NCI-H2227 treated with DMSO at 0.1 percent for 48 hours (cell line): ENCODE measurements at regions not wholly inside any gene's neighbourhood (a gene's known extent, or its start where the extent isn't known, plus 50 kb on each side); places are given as distances from the start of the nearest gene placed in this dataset.
"Not testable (repeated sequence)": the region's sequence is repeated elsewhere in the genome, so short reads cannot be mapped to it uniquely, and the experiment has no call there.

ENCODE experiments used
- DNase-seq: peaks from one replicate; lab custom pipeline; 2025; lab: John Stamatoyannopoulos, UW

DNA sequence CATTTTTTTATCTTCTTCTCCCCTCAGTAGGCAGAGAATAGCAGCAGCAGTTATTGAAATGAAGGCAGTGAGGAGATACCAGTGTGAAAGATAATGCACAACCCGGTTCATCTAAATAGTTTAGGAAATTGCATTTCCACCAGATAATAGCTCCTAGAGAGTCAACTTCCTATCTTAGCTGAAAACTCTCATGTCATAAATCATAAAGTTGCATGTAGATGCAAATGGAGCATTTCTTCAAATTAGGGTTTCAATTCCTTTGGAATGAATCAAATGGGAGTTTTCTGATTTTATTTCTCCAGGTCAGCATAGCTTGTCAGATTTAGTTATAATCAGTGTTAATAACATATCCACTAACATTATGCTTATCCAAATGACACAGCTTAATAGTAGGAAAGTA lies 335.3 kb downstream of the CNTNAP4 start:
- DNase-seq = no peak

- DNase-seq = no peak
Observed at GRCh38 chr16:76614269-76614668, 337.1 kb downstream of the CNTNAP4 start.

DNA sequence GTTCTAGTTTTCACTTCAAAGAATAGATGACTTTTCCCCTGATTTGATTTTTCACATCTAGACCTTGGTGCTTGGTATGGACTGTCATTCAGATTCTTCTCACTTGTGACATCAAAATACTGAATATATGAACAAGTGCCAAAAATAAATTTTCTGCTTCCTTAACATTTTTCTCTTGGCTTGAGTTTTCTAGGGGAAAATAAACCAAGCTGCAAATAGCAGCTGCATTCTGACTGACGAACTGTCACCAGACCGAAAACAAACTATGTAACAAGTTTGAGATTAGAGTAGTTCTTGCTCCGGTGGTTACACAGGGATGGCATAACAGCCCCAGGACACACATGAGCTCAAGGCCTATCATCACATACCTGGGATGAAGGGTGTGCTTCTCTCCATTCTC lies 345.7 kb downstream of the CNTNAP4 start:
- DNase-seq = no peak

DNA sequence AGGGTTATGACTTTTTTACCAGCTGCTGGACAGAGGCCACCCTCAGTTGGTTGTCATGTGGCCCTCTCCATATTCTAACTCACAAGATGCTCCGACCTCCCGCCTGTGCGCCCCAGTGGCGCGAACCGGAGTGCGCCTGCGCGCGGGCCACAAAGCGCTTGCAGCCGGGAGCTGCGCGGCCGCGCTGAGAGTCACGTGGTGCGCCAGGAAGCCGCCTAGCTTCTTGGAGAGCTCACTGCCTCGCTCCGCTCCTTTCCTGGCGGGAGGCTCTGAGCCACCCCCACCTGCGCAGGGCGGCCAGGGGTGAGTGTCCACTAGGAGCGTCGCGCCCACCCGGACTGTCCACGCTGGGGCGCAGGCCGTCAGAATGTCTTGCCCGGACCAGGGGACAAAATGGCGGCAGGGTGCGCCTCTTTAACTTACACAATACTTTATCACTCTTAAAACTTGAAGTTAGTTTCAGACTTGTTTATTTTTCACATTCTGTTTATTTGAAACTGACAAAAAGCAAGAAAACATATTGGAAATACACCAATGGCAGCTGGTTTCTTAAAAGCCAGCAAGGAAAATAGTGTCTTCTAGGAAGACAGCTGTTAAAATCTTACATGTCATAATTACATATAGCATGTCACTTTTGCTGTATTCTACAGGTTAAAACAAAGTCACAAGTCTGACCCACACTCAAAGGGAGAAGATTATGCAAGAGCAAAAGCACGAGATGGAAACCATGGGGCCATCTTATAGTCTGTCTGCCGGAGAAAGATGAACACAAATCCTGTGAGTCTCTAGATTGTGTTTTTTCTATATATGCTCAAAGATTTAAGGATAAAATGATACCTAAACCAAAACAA lies 357.9 kb downstream of the CNTNAP4 start:
- no peak for DNase-seq

GRCh38 chr16:76639685-76640289 lies 362.6 kb downstream of the CNTNAP4 start:
- DNase-seq = no peak

GRCh38 chr16:76650582-76650981 lies 373.4 kb downstream of the CNTNAP4 start:
- DNase-seq = no peak

DNA sequence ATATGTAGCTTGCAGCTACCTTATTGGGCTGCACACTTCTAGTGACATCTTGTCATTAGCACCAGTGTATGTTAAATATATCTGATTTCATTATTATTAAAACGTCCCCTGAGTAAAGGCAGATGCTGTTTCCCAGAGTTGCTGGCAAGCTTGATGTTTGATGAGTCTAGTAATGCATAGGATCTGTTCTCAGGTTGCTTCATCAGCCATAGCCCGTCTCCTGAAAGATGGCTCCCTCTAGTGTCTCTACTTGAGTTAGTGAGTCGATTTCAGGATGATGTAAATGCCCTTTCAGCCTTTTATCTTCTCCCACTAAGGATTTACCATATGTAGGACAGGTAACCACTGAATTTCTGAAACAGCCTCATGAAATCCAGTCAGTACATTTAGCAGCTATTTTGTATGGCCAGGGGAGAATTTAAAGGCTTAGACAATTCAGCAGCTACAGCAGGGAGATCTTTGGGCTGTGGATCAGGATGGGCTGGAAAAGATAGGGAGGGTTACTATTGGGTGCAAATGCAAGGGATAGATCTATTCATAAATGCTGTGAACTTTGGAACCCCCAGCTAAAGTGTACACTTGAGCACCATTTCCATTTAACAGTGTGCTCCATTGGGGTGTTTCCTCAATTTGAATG lies 376.3 kb downstream of the CNTNAP4 start:
- DNase-seq = peak; percentile 70

DNA sequence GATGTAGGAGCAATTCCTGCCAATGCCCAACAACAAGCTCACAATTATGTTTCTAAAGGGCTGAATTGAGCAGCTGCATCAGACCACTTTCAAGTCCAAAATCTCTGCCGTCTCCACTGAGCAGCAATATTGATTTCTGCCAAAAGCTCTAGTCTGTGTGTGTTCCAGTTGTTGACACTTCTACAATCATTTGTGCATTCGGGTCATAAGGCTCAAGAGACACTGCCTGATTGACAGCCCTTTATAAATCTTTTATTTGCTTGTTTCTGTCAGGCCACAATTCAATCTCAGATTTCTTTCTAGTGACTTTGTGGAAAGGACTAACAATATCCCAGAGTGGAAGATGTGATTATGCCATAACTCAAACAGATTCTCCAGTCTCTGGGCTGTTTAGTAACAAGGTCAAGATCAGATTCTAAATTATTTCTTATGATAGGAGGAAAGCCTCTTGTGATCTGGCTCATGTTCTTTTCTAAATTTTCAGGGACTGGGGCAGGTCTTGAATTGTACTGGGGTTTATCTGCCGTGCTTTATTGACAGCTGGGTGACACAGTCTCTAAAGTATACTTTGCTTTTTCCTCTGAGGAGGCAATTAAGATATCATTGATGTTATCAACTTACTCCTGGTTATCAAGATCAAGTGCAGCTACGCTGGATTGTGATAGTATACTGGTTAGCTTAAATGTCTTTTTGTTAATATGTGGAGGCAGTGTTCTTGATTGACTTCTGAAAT lies 377.1 kb downstream of the CNTNAP4 start:
- peak; percentile 51 for DNase-seq

DNA sequence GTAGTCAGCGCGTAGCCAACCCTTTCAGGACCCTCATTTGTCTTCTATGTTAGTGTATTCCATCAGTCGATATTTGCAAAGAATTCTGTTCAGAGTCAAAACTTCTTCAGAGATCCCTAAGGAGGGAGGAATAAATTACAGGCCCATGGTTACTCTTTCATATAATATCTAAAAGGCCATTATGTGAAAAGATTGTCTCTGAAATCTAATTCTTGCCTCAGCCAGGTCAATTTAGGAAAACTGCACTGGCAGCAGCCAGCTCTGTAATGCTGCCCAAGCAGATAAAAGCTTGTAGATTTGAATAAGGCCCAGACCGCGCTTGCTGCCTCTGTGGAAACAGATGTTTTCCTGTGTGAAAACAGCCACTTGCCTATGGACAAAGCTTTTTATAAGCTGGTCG lies 379.8 kb downstream of the CNTNAP4 start:
- peak; percentile 11 for DNase-seq

GRCh38 chr16:76661691-76662235 lies 384.6 kb downstream of the CNTNAP4 start:
- DNase-seq = no peak

DNA sequence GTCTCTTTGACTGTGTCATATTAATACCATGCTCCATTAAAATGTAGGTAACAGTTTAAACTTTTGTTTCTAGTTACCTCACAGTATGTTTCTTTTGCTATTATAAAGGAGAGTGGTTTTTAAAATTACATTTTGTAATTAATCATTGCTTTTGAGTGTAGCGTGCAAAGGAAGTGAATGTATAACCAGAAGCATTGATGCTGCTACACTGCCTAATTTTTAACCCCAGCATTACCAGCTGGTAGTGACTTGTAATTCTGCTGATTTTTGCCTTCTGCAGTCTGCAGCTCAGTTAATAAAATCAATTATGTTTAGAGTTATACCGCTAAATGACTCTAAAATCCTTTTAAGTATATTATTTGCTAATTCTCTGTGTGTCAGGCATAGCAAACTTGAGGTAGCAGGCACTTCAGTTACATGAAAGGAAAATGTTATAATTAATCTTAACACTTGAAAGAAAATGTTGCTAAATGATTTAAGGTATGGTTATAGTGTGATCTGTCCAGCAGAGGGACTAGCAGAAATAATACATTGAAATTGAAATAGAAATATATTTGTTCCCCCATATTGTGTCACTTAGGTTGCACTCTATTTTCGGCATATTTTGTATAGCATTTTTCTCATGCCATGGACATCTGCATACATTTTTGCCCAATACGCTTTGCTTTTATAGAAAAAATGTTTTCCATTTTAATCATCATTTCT lies 388.5 kb downstream of the CNTNAP4 start:
- no peak for DNase-seq

GRCh38 chr16:76668207-76668725 lies 391.1 kb downstream of the CNTNAP4 start:
- DNase-seq = no peak

GRCh38 chr16:76669288-76669687 lies 392.1 kb downstream of the CNTNAP4 start:
- DNase-seq = no peak

DNA sequence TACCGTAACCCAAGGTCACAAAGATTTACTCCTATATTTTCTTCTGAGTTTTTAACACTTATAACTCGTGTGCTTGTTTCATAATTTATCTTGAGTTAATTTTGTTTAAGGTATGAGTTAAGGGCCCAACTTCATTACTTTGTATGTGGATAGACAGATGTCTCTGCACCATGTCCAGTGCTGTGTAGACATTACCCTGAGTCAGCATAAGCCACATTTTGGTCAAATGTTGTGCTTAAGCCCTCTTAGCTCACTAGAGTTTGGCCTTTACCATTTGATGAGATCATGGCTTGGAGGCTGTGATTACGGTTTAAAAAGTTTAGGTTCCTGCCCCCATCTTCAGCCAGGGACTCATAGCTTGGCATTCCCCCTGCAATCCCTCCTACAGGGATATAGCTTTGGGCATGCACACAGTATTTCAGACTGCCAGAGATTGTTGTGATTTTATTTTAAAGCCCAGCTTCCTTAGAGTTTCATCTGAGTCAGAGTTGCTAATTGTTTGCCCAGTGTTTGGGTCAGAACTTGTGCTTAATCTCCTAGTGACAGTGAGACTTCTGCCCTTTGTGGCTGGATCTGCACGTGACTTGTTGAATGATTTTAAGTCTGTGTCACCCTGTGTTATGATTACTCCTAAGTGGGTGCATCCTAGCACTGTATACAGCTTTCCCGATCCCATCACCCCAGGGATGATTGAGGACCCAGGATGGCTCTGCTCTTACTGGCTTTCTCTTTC lies 393.1 kb downstream of the CNTNAP4 start:
- DNase-seq = no peak

- DNase-seq = no peak
Observed at GRCh38 chr16:76676356-76676755, 399.2 kb downstream of the CNTNAP4 start.

- DNase-seq = no peak
Observed at GRCh38 chr16:76681296-76681695, 404.1 kb downstream of the CNTNAP4 start.

- DNase-seq = no peak
Observed at GRCh38 chr16:76683051-76683450, 405.9 kb downstream of the CNTNAP4 start.

DNA sequence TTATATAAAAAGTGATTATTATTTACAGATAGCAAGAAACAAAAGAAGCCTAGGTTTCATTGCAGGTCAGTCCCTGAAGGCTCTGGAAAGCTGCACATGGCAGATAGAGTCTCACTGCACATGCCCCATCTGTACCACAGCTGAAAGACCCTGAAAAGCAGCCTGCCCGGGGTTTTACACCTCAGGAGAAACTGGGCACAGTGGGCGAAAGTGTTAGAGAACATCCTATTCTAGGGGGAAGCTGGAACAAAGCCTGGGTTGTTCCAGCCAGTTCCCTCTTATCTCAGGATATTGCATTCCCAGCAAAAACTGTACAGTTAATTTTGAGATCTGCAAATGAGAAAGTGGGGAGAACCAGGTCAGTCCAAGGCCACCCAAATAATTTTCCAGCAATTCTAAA lies 419.7 kb downstream of the CNTNAP4 start:
- DNase-seq = no peak

GRCh38 chr16:76705892-76706291 lies 428.7 kb downstream of the CNTNAP4 start:
- DNase-seq = no peak

GRCh38 chr16:76713191-76713590 lies 436.0 kb downstream of the CNTNAP4 start:
- no peak for DNase-seq

- not testable (repeated sequence) for DNase-seq
Observed at GRCh38 chr16:76716251-76716650, 439.1 kb downstream of the CNTNAP4 start.
